Panc1 (cell line): ENCODE measurements at regions not wholly inside any gene's neighbourhood (a gene's known extent, or its start where the extent isn't known, plus 50 kb on each side); places are given as distances from the start of the nearest gene placed in this dataset.

ENCODE experiments used
- ATAC-seq: fragments of 200-7000 bp; cut with Tn5 transposase; 2 replicates; pipeline ENCODE4 v1.9.1; 2020; ENCODE audit warnings: mild to moderate bottlenecking, moderate library complexity
- BruUV-seq: library from RNA; stranded (reverse); fragments of 400-500 nt; replicated peaks from 2 replicates; lab custom pipeline; 2021; lab: Mats Ljungman, UMichigan
- CTCF ChIA-PET: fragments of 300-600 bp; sonication (Branson Sonifier 250); formaldehyde crosslinking; loops from one replicate; lab custom pipeline; 2022; ENCODE audit warnings: antibody characterized with exemption; lab: Charles Lee
- POLR2A ChIA-PET: fragments of 300-600 bp; sonication (Branson Sonifier 250); formaldehyde crosslinking; loops from one replicate; lab custom pipeline; 2022; ENCODE audit warnings: antibody characterized with exemption; lab: Charles Lee
- DNase-seq: peaks from one replicate; pipeline ENCODE4 v3.0.0-alpha.2; 2010; ENCODE audit warnings: low read depth, low spot score
- H3K27ac ChIP-seq: 2 replicates; pipeline ENCODE4 v1.5.1; 2011; ENCODE audit warnings: mild to moderate bottlenecking, low read length, inconsistent platforms
- H3K27me3 ChIP-seq: fragments of 200-500 bp; sonication (Bioruptor generic); 2 replicates; pipeline ENCODE4 v1.6.0; 2014; ENCODE audit warnings: low read length, inconsistent platforms; ENCODE audit not compliant: control insufficient read depth, insufficient read depth
- H3K36me3 ChIP-seq: fragments of 200-500 bp; sonication (Bioruptor generic); 2 replicates; pipeline ENCODE4 v1.5.1; 2014; ENCODE audit warnings: inconsistent platforms, mild to moderate bottlenecking, low read length, moderate library complexity; ENCODE audit not compliant: control insufficient read depth, insufficient read depth
- H3K4me1 ChIP-seq: 2 replicates; pipeline ENCODE4 v1.5.1; 2011; ENCODE audit warnings: inconsistent platforms, mild to moderate bottlenecking, low read length, moderate library complexity; ENCODE audit not compliant: control insufficient read depth, insufficient read depth
- H3K4me3 ChIP-seq, 2 experiments: 2 replicates each; pipeline ENCODE4 v1.5.1; 2011 to 2012; ENCODE audit warnings: low read depth in 2 of 2, low read length in 2 of 2, mild to moderate bottlenecking in 2 of 2, inconsistent platforms in 1 of 2, moderate library complexity in 1 of 2
- H3K9me3 ChIP-seq: fragments of 200-500 bp; sonication (Bioruptor generic); 2 replicates; pipeline ENCODE4 v1.5.1; 2014; ENCODE audit warnings: low read depth, mild to moderate bottlenecking, inconsistent platforms, low read length, moderate library complexity; ENCODE audit not compliant: control insufficient read depth, insufficient read depth
- CTCF ChIP-seq: fragments of 450-650 bp; IDR thresholded peaks from 2 replicates; pipeline ENCODE4 v1.5.1; 2017; ENCODE audit warnings: mild to moderate bottlenecking
- POLR2AphosphoS5 ChIP-seq: IDR thresholded peaks from 2 replicates; pipeline ENCODE4 v1.6.1; 2012; ENCODE audit warnings: mild to moderate bottlenecking, low read depth, low read length, moderate library complexity
- REST ChIP-seq, 2 experiments: IDR thresholded peaks; 2 replicates each; pipeline ENCODE4 v1.6.1; 2011 to 2012; ENCODE audit warnings: low read depth in 2 of 2, control low read depth in 1 of 2, low read length in 1 of 2, mild to moderate bottlenecking in 1 of 2, moderate library complexity in 1 of 2; ENCODE audit not compliant: insufficient read depth in 1 of 2
- SIN3A ChIP-seq: IDR thresholded peaks from 2 replicates; pipeline ENCODE4 v1.6.1; 2012; ENCODE audit warnings: low read depth, mild to moderate bottlenecking, low read length, moderate library complexity, borderline replicate concordance; ENCODE audit not compliant: insufficient read depth
- TCF7L2 ChIP-seq: IDR thresholded peaks from 2 replicates; pipeline ENCODE4 v1.6.1; 2011; ENCODE audit warnings: mild to moderate bottlenecking, low read depth, low read length, inconsistent platforms
- in situ Hi-C: cut with HindIII; loops from 2 replicates; pipeline ENCODE4 v1.10.0; 2016; ENCODE audit warnings: low sequenced_read_pairs, low pct_unique_long_range_greater_than_20kb
- intact Hi-C: fragments of 100-400 bp; cut with micrococcal nuclease; formaldehyde crosslinking; loops from one replicate; pipeline ENCODE4 v1.10.0; 2022; ENCODE audit not compliant: unreplicated experiment

- H3K27ac ChIP-seq, result no peak overlapping the region
- no peaks in the 10 kb centered on the region for H3K9me3 ChIP-seq
- H3K4me3 ChIP-seq, result no peak overlapping the region
- no peak for TF ChIP-seq POLR2AphosphoS5
- TF ChIP-seq CTCF, result no peak
- no peak for TF ChIP-seq SIN3A
- TF ChIP-seq TCF7L2, result no peak
- ChIA-PET CTCF (no interaction called here), POLR2A (interaction anchor here (0.7 kb wide), 1 partner anchor 447 kb away, joined by 3 read pairs; no protein-coding TSS in a partner anchor)
- H3K36me3 ChIP-seq, result no peaks in the 10 kb centered on the region
- H3K27me3 ChIP-seq, result peaks cover 2% of the 10 kb centered on the region; the same call in 1 of the 2 replicates
- DNase-seq (no peak), ATAC-seq (no peak)
- no peaks in the 10 kb centered on the region for H3K4me1 ChIP-seq
- no TSS peak for BruUV-seq
- in situ Hi-C loops, result no loop called here
- intact Hi-C loops, result no loop called here
Observed at GRCh38 chr1:22330760-22331119, 120.9 kb upstream of the ZBTB40 start.

DNA sequence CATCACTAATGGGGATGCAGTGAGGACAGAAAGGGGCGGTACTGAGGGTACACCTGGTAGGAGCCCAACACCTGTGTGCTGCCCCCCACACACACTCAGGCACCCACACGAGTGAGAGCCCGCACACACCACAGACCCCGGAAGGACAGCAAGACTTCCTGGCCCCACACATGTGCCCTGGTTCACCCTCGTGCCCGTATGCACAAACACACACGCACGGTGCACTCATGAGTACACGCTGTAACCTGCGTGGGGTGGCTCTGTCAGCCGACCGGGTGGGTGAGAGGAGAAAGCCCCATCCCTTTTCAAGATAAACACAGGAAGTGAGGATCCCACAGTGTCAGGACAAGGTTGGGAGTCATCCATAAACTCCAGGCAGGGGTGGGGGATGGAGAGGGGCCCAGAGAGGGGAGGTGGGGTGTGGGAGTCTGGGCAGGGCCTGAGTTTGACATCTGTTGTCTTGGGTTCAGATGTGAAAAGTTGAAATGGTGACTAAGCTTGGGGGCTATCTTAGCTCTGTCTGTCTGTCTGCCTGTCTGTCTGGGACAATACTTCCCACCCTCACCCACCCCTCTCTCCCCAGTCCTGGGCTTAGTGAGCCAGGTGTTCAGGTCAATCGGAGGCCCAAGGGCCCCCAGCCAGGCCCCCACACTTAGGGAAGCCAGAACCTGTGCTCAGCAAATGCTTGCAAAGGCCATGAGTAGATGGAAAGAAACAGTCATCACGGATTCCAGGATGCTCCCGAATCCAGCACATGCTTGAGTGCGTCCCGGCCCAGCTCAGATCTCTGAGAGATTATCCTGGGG is 119.8 kb upstream of the ZBTB40 start:
- H3K4me1 ChIP-seq, result no peaks in the 10 kb centered on the region
- H3K27me3 ChIP-seq, result peaks cover 2% of the 10 kb centered on the region; the same call in 1 of the 2 replicates
- TF ChIP-seq CTCF (no peak), POLR2AphosphoS5 (no peak), SIN3A (no peak), TCF7L2 (no peak), REST (IDR thresholded peaks at IDR 0.05; ENCODE audit: insufficient read depth in 1 of 2, low read depth in 2 of 2, low read length in 1 of 2) (no peak)
- DNase-seq, result no peak
- no peaks in the 10 kb centered on the region for H3K9me3 ChIP-seq
- no TSS peak for BruUV-seq
- no peak overlapping the region for H3K27ac ChIP-seq
- H3K4me3 ChIP-seq, result no peak overlapping the region
- no peak for ATAC-seq
- no peaks in the 10 kb centered on the region for H3K36me3 ChIP-seq
- ChIA-PET CTCF (no interaction called here), POLR2A (no interaction called here)
- in situ Hi-C loops, result no loop called here
- intact Hi-C loops, result no loop called here
